ENCODE measurements at regions not wholly inside any gene's neighbourhood (a gene's known extent, or its start where the extent isn't known, plus 50 kb on each side); places are given as distances from the start of the nearest gene placed in this dataset.
A peak's percentile ranks its signal among the peaks of the same experiment; 100 is the strongest.

GRCh38 chr4:133869486-133869885, 332.1 kb downstream of the PABPC4L start:
- no peak for DNase-seq

- DNase-seq, result no peak
These were observed 332.7 kb downstream of the PABPC4L start for GRCh38 chr4:133868856-133869255.

- no peak for DNase-seq
These were observed 335.3 kb downstream of the PABPC4L start for GRCh38 chr4:133866328-133866699.

- peak in 1 of 3 donors; percentile 87 for DNase-seq
These were observed 335.8 kb downstream of the PABPC4L start for GRCh38 chr4:133865612-133866327.

- no peak for DNase-seq
These were observed 338.4 kb downstream of the PABPC4L start for GRCh38 chr4:133863153-133863552.

GRCh38 chr4:133856731-133857355, 344.7 kb downstream of the PABPC4L start:
- DNase-seq, result no peak

GRCh38 chr4:133855001-133855400, 346.6 kb downstream of the PABPC4L start:
- no peak for DNase-seq

- no peak for DNase-seq
These were observed 362.3 kb downstream of the PABPC4L start for GRCh38 chr4:133839326-133839725.

- no peak for DNase-seq
These were observed 378.4 kb downstream of the PABPC4L start for GRCh38 chr4:133823177-133823576.

GRCh38 chr4:133812954-133813353, 388.6 kb downstream of the PABPC4L start:
- DNase-seq, result no peak

- no peak for DNase-seq
These were observed 389.4 kb downstream of the PABPC4L start for GRCh38 chr4:133812236-133812635.

- no peak for DNase-seq
These were observed 393.4 kb downstream of the PABPC4L start for GRCh38 chr4:133808151-133808550.

GRCh38 chr4:133803341-133803740, 398.2 kb downstream of the PABPC4L start:
- DNase-seq, result no peak

GRCh38 chr4:133802359-133803140, 399.0 kb downstream of the PABPC4L start:
- peak in 1 of 3 donors; percentile 52 for DNase-seq

- no peak for DNase-seq
These were observed 399.7 kb downstream of the PABPC4L start for GRCh38 chr4:133801883-133802282.

GRCh38 chr4:133800966-133801365, 400.6 kb downstream of the PABPC4L start:
- DNase-seq, result no peak

- peak in 1 of 3 donors; percentile 7 for DNase-seq
These were observed 401.8 kb downstream of the PABPC4L start for GRCh38 chr4:133799717-133800315.

GRCh38 chr4:133777661-133778060, 423.9 kb downstream of the PABPC4L start:
- no peak for DNase-seq

GRCh38 chr4:133776961-133777360, 424.6 kb downstream of the PABPC4L start:
- DNase-seq, result no peak

GRCh38 chr4:133776503-133776902, 425.1 kb downstream of the PABPC4L start:
- DNase-seq, result no peak

GRCh38 chr4:133775881-133776280, 425.7 kb downstream of the PABPC4L start:
- DNase-seq, result no peak

- no peak for DNase-seq
These were observed 426.1 kb downstream of the PABPC4L start for GRCh38 chr4:133775469-133775868.

Data from muscle of back (tissue), 3 donors.